ENCODE measurements at regions not wholly inside any gene's neighbourhood (a gene's known extent, or its start where the extent isn't known, plus 50 kb on each side); places are given as distances from the start of the nearest gene placed in this dataset.

DNA sequence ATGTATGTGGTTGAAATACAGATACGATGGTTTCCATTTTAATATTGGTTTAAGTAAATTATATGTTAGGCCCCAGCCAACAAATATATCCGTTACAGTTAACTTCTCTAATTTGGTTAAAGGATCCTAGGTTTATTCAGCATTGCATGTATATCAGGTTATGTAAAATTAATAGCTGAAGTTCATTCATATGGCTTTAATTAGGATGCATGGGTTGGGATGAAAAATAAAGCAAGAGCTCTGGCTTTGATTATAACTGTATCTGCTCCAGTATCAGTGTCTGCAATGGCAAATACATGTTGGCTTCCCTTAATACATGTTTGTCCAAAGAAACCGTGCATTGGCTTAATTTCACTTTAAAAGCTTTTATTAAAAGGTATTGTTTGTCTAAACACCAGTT is 435.7 kb upstream of the SETBP1 start:
- no peak overlapping the region for H3K4me3 Mint-ChIP-seq (ENCODE audit: low read depth, unreplicated experiment)
- H3K27ac Mint-ChIP-seq (ENCODE audit: unreplicated experiment): no peak overlapping the region
- TF ChIP-seq CTCF (IDR thresholded peaks at IDR 0.05; ENCODE audit: unreplicated experiment): no peak
- no peaks in the 10 kb centered on the region for H3K36me3 Mint-ChIP-seq (ENCODE audit: insufficient read depth, unreplicated experiment)
- H3K27me3 Mint-ChIP-seq (ENCODE audit: unreplicated experiment): no peaks in the 10 kb centered on the region
- no peaks in the 10 kb centered on the region for H3K4me1 Mint-ChIP-seq (ENCODE audit: low read depth, unreplicated experiment)
- no TSS peak for BruUV-seq (replicated peaks)
- no peak for DNase-seq
- H3K9me3 Mint-ChIP-seq (ENCODE audit: low read depth, unreplicated experiment): no peaks in the 10 kb centered on the region
- intact Hi-C loops (cut with micrococcal nuclease; ENCODE audit: unreplicated experiment): no loop called here
- CTCF ChIA-PET: no interaction called here

DNA sequence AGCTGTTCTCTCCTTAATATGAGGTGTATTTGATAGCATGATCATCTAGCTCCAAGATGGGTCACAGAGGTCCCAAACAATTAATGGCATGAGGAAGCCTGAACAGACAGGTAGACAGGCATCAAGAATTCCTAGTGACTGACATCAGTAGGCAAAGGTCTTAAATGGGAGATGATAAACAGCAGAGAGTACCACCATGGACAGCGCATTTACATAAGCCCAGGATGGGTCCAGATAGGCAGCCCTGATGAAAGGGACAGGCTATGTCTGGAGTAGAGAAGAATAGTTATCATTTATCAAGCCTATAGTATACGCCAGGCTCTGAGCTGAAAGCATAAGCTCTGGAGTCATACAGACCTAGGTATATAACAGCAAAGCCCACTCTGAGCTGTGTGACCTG is 434.7 kb upstream of the SETBP1 start:
- H3K27ac Mint-ChIP-seq (ENCODE audit: unreplicated experiment): no peak overlapping the region
- TF ChIP-seq CTCF (IDR thresholded peaks at IDR 0.05; ENCODE audit: unreplicated experiment): no peak
- no peaks in the 10 kb centered on the region for H3K4me1 Mint-ChIP-seq (ENCODE audit: low read depth, unreplicated experiment)
- H3K9me3 Mint-ChIP-seq (ENCODE audit: low read depth, unreplicated experiment): no peaks in the 10 kb centered on the region
- no TSS peak for BruUV-seq (replicated peaks)
- no peak overlapping the region for H3K4me3 Mint-ChIP-seq (ENCODE audit: low read depth, unreplicated experiment)
- no peaks in the 10 kb centered on the region for H3K36me3 Mint-ChIP-seq (ENCODE audit: insufficient read depth, unreplicated experiment)
- no peaks in the 10 kb centered on the region for H3K27me3 Mint-ChIP-seq (ENCODE audit: unreplicated experiment)
- no peak for DNase-seq
- CTCF ChIA-PET: interaction anchor here (0.6 kb wide), 1 partner anchor 47 kb away, joined by 3 read pairs; no protein-coding TSS in a partner anchor
- intact Hi-C loops (cut with micrococcal nuclease; ENCODE audit: unreplicated experiment): no loop called here

GRCh38 chr18:44258086-44258485 is 422.6 kb upstream of the SETBP1 start:
- no peaks in the 10 kb centered on the region for H3K4me1 Mint-ChIP-seq (ENCODE audit: low read depth, unreplicated experiment)

DNA sequence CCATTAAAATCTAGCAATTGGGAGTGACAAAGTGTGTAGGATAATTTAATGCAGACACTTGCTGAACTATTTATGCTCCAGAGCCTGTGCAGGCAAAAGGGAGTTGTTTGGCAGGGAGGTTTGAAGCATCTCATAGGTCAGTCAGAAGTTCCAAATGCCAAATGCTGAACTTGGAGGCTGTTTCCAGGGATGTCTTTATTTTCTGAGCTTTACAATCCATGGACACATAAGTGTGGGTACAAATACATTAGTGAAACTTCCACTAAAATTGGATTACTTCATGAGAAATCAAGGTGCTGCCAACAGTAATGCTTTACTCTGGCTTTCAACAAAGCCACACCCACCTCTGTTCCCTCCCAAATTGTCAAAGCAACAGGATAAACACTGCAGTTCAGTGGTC is 422.1 kb upstream of the SETBP1 start:
- CTCF ChIA-PET: no interaction called here

More at GRCh38 chr18:44258086-44258485, 422.6 kb upstream of the SETBP1 start:
- Mint-ChIP-seq H3K4me3 (ENCODE audit: low read depth, unreplicated experiment) (no peak overlapping the region), H3K9me3 (ENCODE audit: low read depth, unreplicated experiment) (peaks cover 18% of the 10 kb centered on the region), H3K27ac (ENCODE audit: unreplicated experiment) (no peak overlapping the region), H3K27me3 (ENCODE audit: unreplicated experiment) (no peaks in the 10 kb centered on the region), H3K36me3 (ENCODE audit: insufficient read depth, unreplicated experiment) (no peaks in the 10 kb centered on the region)
- intact Hi-C loops (cut with micrococcal nuclease; ENCODE audit: unreplicated experiment): no loop called here
- no peak for DNase-seq
- no TSS peak for BruUV-seq (replicated peaks)
- CTCF ChIA-PET: no interaction called here
- no peak for TF ChIP-seq CTCF (IDR thresholded peaks at IDR 0.05; ENCODE audit: unreplicated experiment)

More for the DNA sequence above, 422.1 kb upstream of the SETBP1 start:
- no peak for DNase-seq
- intact Hi-C loops (cut with micrococcal nuclease; ENCODE audit: unreplicated experiment): no loop called here
- Mint-ChIP-seq H3K9me3 (ENCODE audit: low read depth, unreplicated experiment) (peaks cover 16% of the 10 kb centered on the region), H3K4me1 (ENCODE audit: low read depth, unreplicated experiment) (no peaks in the 10 kb centered on the region), H3K27me3 (ENCODE audit: unreplicated experiment) (no peaks in the 10 kb centered on the region), H3K27ac (ENCODE audit: unreplicated experiment) (no peak overlapping the region), H3K36me3 (ENCODE audit: insufficient read depth, unreplicated experiment) (no peaks in the 10 kb centered on the region), H3K4me3 (ENCODE audit: low read depth, unreplicated experiment) (no peak overlapping the region)
- no peak for TF ChIP-seq CTCF (IDR thresholded peaks at IDR 0.05; ENCODE audit: unreplicated experiment)
- BruUV-seq (replicated peaks): no TSS peak
